SH-SY5Y (cell line): ENCODE measurements at regions not wholly inside any gene's neighbourhood (a gene's known extent, or its start where the extent isn't known, plus 50 kb on each side); places are given as distances from the start of the nearest gene placed in this dataset.

Experiments used
- GATA2 ChIP-seq: IDR thresholded peaks from 2 replicates; pipeline ENCODE4 v1.6.1; 2011; ENCODE audit warnings: mild to moderate bottlenecking, low read depth, low read length
- GATA3 ChIP-seq: IDR thresholded peaks from 2 replicates; pipeline ENCODE4 v1.6.1; 2011; ENCODE audit warnings: low read depth, mild to moderate bottlenecking, low read length, moderate library complexity

GRCh38 chr10:89837165-89838043 is 136.0 kb downstream of the KIF20B start:
- TF ChIP-seq GATA2 = no peak
- TF ChIP-seq GATA3 = no peak
